Stomach smooth muscle (tissue), 2 donors: ENCODE measurements at regions not wholly inside any gene's neighbourhood (a gene's known extent, or its start where the extent isn't known, plus 50 kb on each side); places are given as distances from the start of the nearest gene placed in this dataset.
"Not testable (repeated sequence)": the region's sequence is repeated elsewhere in the genome, so short reads cannot be mapped to it uniquely, and the experiment has no call there.

ENCODE experiments used
- H3K27ac ChIP-seq: one replicate; pipeline ENCODE4 v1.7.0; 2013; ENCODE audit warnings: mild to moderate bottlenecking, low read length, inconsistent platforms
- H3K27me3 ChIP-seq, 2 donors: one replicate each; pipeline ENCODE4 v1.7.0; 2013; ENCODE audit warnings: low read length in 2 of 2; ENCODE audit not compliant: insufficient read depth in 2 of 2, control insufficient read depth in 1 of 2
- H3K36me3 ChIP-seq, 2 donors: one replicate each; pipeline ENCODE4 v1.7.0; 2013; ENCODE audit warnings: low read length in 2 of 2; ENCODE audit not compliant: control insufficient read depth in 2 of 2, insufficient read depth in 2 of 2
- H3K4me1 ChIP-seq: one replicate; pipeline ENCODE4 v1.7.0; 2013; ENCODE audit warnings: low read length; ENCODE audit not compliant: control insufficient read depth, insufficient read depth
- H3K4me3 ChIP-seq, 2 donors: one replicate each; pipeline ENCODE4 v1.7.0; 2013; ENCODE audit warnings: low read length in 2 of 2
- H3K9ac ChIP-seq, 2 donors: one replicate each; pipeline ENCODE4 v1.7.0; 2013; ENCODE audit warnings: low read length in 2 of 2, mild to moderate bottlenecking in 1 of 2
- H3K9me3 ChIP-seq, 2 donors: one replicate each; pipeline ENCODE4 v1.7.0; 2013; ENCODE audit warnings: low read length in 2 of 2; ENCODE audit not compliant: control insufficient read depth in 2 of 2
- donor health status: healthy.
- donor health status: Pancreatic carcinoma.

GRCh38 chr3:65265511-65265910, 577.7 kb upstream of the ADAMTS9 start:
- no peak overlapping the region for H3K9ac ChIP-seq
- H3K27me3 ChIP-seq: no peaks in the 10 kb centered on the region
- H3K4me3 ChIP-seq: no peak overlapping the region
- H3K27ac ChIP-seq: no peak overlapping the region
- no peaks in the 10 kb centered on the region for H3K4me1 ChIP-seq
- no peaks in the 10 kb centered on the region for H3K36me3 ChIP-seq
- H3K9me3 ChIP-seq: no peaks in the 10 kb centered on the region

- no peaks in the 10 kb centered on the region for H3K9me3 ChIP-seq
- H3K9ac ChIP-seq: no peak overlapping the region
- no peak overlapping the region for H3K4me3 ChIP-seq
- H3K36me3 ChIP-seq: no peaks in the 10 kb centered on the region
- no peaks in the 10 kb centered on the region for H3K4me1 ChIP-seq
- no peak overlapping the region for H3K27ac ChIP-seq
- no peaks in the 10 kb centered on the region for H3K27me3 ChIP-seq
Observed at GRCh38 chr3:65262548-65262947, 574.7 kb upstream of the ADAMTS9 start.

- no peak overlapping the region for H3K9ac ChIP-seq
- no peaks in the 10 kb centered on the region for H3K27me3 ChIP-seq
- no peaks in the 10 kb centered on the region for H3K36me3 ChIP-seq
- H3K4me3 ChIP-seq: no peak overlapping the region
- H3K27ac ChIP-seq: no peak overlapping the region
- H3K9me3 ChIP-seq: no peaks in the 10 kb centered on the region
- no peaks in the 10 kb centered on the region for H3K4me1 ChIP-seq
Observed at GRCh38 chr3:65259946-65260345, 572.1 kb upstream of the ADAMTS9 start.

- not testable (repeated sequence) for H3K4me1 ChIP-seq, H3K9ac ChIP-seq, H3K27me3 ChIP-seq, H3K9me3 ChIP-seq, H3K4me3 ChIP-seq, H3K27ac ChIP-seq, H3K36me3 ChIP-seq
Observed at GRCh38 chr3:65252914-65253313, 565.1 kb upstream of the ADAMTS9 start.

GRCh38 chr3:65252266-65252665, 564.5 kb upstream of the ADAMTS9 start:
- H3K36me3 ChIP-seq: no peaks in the 10 kb centered on the region
- H3K9me3 ChIP-seq: no peaks in the 10 kb centered on the region
- H3K4me1 ChIP-seq: no peaks in the 10 kb centered on the region
- H3K4me3 ChIP-seq: no peak overlapping the region
- no peak overlapping the region for H3K27ac ChIP-seq
- no peak overlapping the region for H3K9ac ChIP-seq
- no peaks in the 10 kb centered on the region for H3K27me3 ChIP-seq

GRCh38 chr3:65251375-65251774, 563.6 kb upstream of the ADAMTS9 start:
- H3K9me3 ChIP-seq: no peaks in the 10 kb centered on the region
- no peaks in the 10 kb centered on the region for H3K4me1 ChIP-seq
- no peak overlapping the region for H3K27ac ChIP-seq
- H3K4me3 ChIP-seq: no peak overlapping the region
- H3K9ac ChIP-seq: no peak overlapping the region
- H3K27me3 ChIP-seq: no peaks in the 10 kb centered on the region
- no peaks in the 10 kb centered on the region for H3K36me3 ChIP-seq

- H3K4me1 ChIP-seq: peaks cover 3% of the 10 kb centered on the region
- no peaks in the 10 kb centered on the region for H3K27me3 ChIP-seq
- H3K36me3 ChIP-seq: no peaks in the 10 kb centered on the region
- H3K9me3 ChIP-seq: no peaks in the 10 kb centered on the region
- no peak overlapping the region for H3K9ac ChIP-seq
- H3K4me3 ChIP-seq: no peak overlapping the region
- no peak overlapping the region for H3K27ac ChIP-seq
Observed at GRCh38 chr3:65246561-65246960, 558.8 kb upstream of the ADAMTS9 start.

- peaks cover 3% of the 10 kb centered on the region for H3K4me1 ChIP-seq
- no peaks in the 10 kb centered on the region for H3K27me3 ChIP-seq
- no peaks in the 10 kb centered on the region for H3K9me3 ChIP-seq
- no peak overlapping the region for H3K9ac ChIP-seq
- no peak overlapping the region for H3K4me3 ChIP-seq
- no peaks in the 10 kb centered on the region for H3K36me3 ChIP-seq
- no peak overlapping the region for H3K27ac ChIP-seq
Observed at GRCh38 chr3:65245133-65246063, 557.6 kb upstream of the ADAMTS9 start.

GRCh38 chr3:65240366-65240765, 552.6 kb upstream of the ADAMTS9 start:
- Histone ChIP-seq H3K9me3 (peaks cover 0 to 3% of the 10 kb centered on the region in 2 donors), H3K27ac (no peak overlapping the region), H3K27me3 (no peaks in the 10 kb centered on the region), H3K4me1 (no peaks in the 10 kb centered on the region), H3K4me3 (no peak overlapping the region), H3K36me3 (no peaks in the 10 kb centered on the region), H3K9ac (no peak overlapping the region)

- H3K27ac ChIP-seq: no peak overlapping the region
- no peaks in the 10 kb centered on the region for H3K4me1 ChIP-seq
- H3K36me3 ChIP-seq: no peaks in the 10 kb centered on the region
- H3K27me3 ChIP-seq: no peaks in the 10 kb centered on the region
- H3K9ac ChIP-seq: no peak overlapping the region
- H3K4me3 ChIP-seq: no peak overlapping the region
- H3K9me3 ChIP-seq: peaks cover 0 to 3% of the 10 kb centered on the region in 2 donors
Observed at GRCh38 chr3:65238652-65239051, 550.9 kb upstream of the ADAMTS9 start.

GRCh38 chr3:65234499-65234898, 546.7 kb upstream of the ADAMTS9 start:
- Histone ChIP-seq H3K27me3 (no peaks in the 10 kb centered on the region), H3K27ac (no peak overlapping the region), H3K9me3 (peaks cover 0 to 3% of the 10 kb centered on the region in 2 donors), H3K4me3 (no peak overlapping the region), H3K36me3 (no peaks in the 10 kb centered on the region), H3K9ac (no peak overlapping the region), H3K4me1 (no peaks in the 10 kb centered on the region)
